ENCODE measurements at regions not wholly inside any gene's neighbourhood (a gene's known extent, or its start where the extent isn't known, plus 50 kb on each side); places are given as distances from the start of the nearest gene placed in this dataset.

DNA sequence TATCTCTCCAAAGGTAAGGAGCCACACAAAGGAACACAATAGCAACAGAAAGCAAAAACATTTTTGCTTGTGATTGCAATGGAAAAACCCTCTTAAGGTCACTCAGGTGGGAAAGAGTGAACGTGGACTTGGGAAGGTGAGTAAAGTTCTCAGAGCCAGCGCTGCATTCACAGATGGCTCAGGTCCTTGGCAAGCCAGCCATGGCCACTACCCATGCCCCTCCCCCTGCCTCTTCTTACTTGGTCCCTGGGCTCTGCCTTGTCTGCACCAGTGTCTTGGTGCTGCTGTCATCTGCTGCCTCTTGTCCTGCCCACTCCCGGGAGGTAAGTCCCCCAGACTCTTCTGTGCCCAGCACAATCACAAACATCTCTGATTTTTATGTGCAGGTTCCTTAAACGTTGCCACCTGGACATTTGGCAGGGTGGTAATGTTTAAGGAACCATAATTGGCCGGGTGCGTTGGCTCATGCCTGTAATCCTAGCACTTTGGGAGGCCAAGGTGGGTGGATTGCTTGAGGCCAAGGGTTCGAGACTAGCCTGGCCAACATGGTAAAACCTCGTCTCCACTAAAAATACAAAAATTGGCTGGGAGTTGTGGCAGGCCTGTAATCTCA, 74.6 kb downstream of the FEM1C start:
- no peaks in the 10 kb centered on the region for H3K4me1 ChIP-seq (ENCODE audit: insufficient read depth, low read length, poor library complexity, severe bottlenecking)
- no peak for TF ChIP-seq EZH2phosphoT487 (IDR thresholded peaks at IDR 0.05; ENCODE audit: borderline replicate concordance, low read depth, low read length)
- TF ChIP-seq, protein P1, sequence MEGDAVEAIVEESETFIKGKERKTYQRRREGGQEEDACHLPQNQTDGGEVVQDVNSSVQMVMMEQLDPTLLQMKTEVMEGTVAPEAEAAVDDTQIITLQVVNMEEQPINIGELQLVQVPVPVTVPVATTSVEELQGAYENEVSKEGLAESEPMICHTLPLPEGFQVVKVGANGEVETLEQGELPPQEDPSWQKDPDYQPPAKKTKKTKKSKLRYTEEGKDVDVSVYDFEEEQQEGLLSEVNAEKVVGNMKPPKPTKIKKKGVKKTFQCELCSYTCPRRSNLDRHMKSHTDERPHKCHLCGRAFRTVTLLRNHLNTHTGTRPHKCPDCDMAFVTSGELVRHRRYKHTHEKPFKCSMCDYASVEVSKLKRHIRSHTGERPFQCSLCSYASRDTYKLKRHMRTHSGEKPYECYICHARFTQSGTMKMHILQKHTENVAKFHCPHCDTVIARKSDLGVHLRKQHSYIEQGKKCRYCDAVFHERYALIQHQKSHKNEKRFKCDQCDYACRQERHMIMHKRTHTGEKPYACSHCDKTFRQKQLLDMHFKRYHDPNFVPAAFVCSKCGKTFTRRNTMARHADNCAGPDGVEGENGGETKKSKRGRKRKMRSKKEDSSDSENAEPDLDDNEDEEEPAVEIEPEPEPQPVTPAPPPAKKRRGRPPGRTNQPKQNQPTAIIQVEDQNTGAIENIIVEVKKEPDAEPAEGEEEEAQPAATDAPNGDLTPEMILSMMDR (conservative IDR thresholded peaks at IDR 0.05; ENCODE audit: low read length) = no peak
- H4K20me1 ChIP-seq (ENCODE audit: insufficient read depth, low read length) = no peaks in the 10 kb centered on the region
- no peaks in the 10 kb centered on the region for H3K79me2 ChIP-seq (ENCODE audit: insufficient read depth, low read depth, low read length)
- no peak overlapping the region for H3K27ac ChIP-seq (ENCODE audit: low read depth, low read length, poor library complexity, severe bottlenecking)
- no peak overlapping the region for H3K4me2 ChIP-seq (ENCODE audit: low read length)
- H2AFZ ChIP-seq (ENCODE audit: low read length) = no peak overlapping the region
- no peak overlapping the region for H3K4me3 ChIP-seq (ENCODE audit: low read depth, low read length, poor library complexity, severe bottlenecking)
- ChIA-PET POLR2A (no interaction called here), CTCF (ENCODE audit: unreplicated experiment) (no interaction called here)
- H3K36me3 ChIP-seq (ENCODE audit: insufficient read depth, low read length) = no peaks in the 10 kb centered on the region
- BruUV-seq (replicated peaks) = no TSS peak
- DNase-seq (ENCODE audit: low spot score) = no peak
- intact Hi-C loops (cut with micrococcal nuclease; ENCODE audit: unreplicated experiment) = no loop called here
- no peaks in the 10 kb centered on the region for H3K9me2 ChIP-seq (ENCODE audit: insufficient read depth, low read length)
- H3K9me3 ChIP-seq (ENCODE audit: low read length) = no peaks in the 10 kb centered on the region

DNA sequence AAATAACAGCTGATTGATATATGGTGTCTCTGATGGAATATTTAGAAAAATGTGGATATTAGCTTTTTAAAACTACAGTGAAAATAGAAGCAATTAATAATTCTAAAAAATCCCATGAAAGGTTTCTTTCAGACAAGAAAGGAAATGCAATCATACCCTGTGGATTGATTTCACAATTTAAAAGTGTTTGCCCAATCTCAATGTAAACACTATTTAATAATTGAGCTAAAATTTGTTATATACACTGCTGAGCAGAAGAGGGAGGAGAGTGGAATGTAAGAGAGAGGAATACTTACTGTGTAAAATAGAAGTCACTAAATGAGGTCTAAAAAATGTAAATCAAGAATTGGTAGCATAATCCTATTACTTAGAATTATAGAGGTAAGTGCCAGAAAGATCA, 76.9 kb downstream of the FEM1C start:
- Histone ChIP-seq H2AFZ (ENCODE audit: low read length) (no peak overlapping the region), H3K27ac (ENCODE audit: low read depth, low read length, poor library complexity, severe bottlenecking) (no peak overlapping the region), H3K4me3 (ENCODE audit: low read depth, low read length, poor library complexity, severe bottlenecking) (no peak overlapping the region), H3K36me3 (ENCODE audit: insufficient read depth, low read length) (no peaks in the 10 kb centered on the region), H3K9me3 (ENCODE audit: low read length) (no peaks in the 10 kb centered on the region), H4K20me1 (ENCODE audit: insufficient read depth, low read length) (no peaks in the 10 kb centered on the region), H3K9me2 (ENCODE audit: insufficient read depth, low read length) (no peaks in the 10 kb centered on the region), H3K4me1 (ENCODE audit: insufficient read depth, low read length, poor library complexity, severe bottlenecking) (no peaks in the 10 kb centered on the region), H3K4me2 (ENCODE audit: low read length) (no peak overlapping the region), H3K79me2 (ENCODE audit: insufficient read depth, low read depth, low read length) (no peaks in the 10 kb centered on the region)
- intact Hi-C loops (cut with micrococcal nuclease; ENCODE audit: unreplicated experiment) = no loop called here
- BruUV-seq (replicated peaks) = no TSS peak
- TF ChIP-seq, protein P1 (conservative IDR thresholded peaks at IDR 0.05; ENCODE audit: low read length) = no peak
- no peak for TF ChIP-seq EZH2phosphoT487 (IDR thresholded peaks at IDR 0.05; ENCODE audit: borderline replicate concordance, low read depth, low read length)
- POLR2A ChIA-PET = interaction anchor here (1.1 kb wide), 1 partner anchor 9 kb away, joined by 3 read pairs; no protein-coding TSS in a partner anchor
- no peak for DNase-seq (ENCODE audit: low spot score)
- CTCF ChIA-PET (ENCODE audit: unreplicated experiment) = no interaction called here

DNA sequence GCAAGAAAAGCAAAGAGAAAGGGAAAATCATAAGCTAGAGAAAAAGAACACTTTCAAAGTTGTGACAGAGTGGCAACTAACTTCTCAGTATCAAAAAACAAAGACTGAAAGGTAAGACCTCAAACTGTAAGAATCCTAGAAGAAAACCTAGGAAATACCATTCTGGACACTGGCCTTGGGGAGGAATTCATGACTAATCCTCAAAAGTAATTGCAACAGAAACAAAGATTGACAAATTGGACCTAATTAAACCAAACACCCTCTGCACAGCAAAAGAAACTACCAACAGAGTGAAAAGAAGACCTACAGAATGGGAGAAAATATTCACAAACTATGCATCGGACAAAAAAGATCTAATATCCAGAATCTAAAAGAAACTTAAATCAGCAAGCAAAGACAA, 79.1 kb downstream of the FEM1C start:
- intact Hi-C loops (cut with micrococcal nuclease; ENCODE audit: unreplicated experiment) = no loop called here
- no TSS peak for BruUV-seq (replicated peaks)

More for the DNA sequence above, 79.1 kb downstream of the FEM1C start:
- ChIA-PET POLR2A (no interaction called here), CTCF (ENCODE audit: unreplicated experiment) (no interaction called here)
- H3K79me2 ChIP-seq (ENCODE audit: insufficient read depth, low read depth, low read length) = no peaks in the 10 kb centered on the region
- no peaks in the 10 kb centered on the region for H3K9me3 ChIP-seq (ENCODE audit: low read length)
- no peak overlapping the region for H3K27ac ChIP-seq (ENCODE audit: low read depth, low read length, poor library complexity, severe bottlenecking)
- no peak for TF ChIP-seq EZH2phosphoT487 (IDR thresholded peaks at IDR 0.05; ENCODE audit: borderline replicate concordance, low read depth, low read length)
- TF ChIP-seq, protein P1 (conservative IDR thresholded peaks at IDR 0.05; ENCODE audit: low read length) = no peak
- H3K4me1 ChIP-seq (ENCODE audit: insufficient read depth, low read length, poor library complexity, severe bottlenecking) = no peaks in the 10 kb centered on the region
- no peak overlapping the region for H3K4me3 ChIP-seq (ENCODE audit: low read depth, low read length, poor library complexity, severe bottlenecking)
- no peaks in the 10 kb centered on the region for H3K36me3 ChIP-seq (ENCODE audit: insufficient read depth, low read length)
- H4K20me1 ChIP-seq (ENCODE audit: insufficient read depth, low read length) = no peaks in the 10 kb centered on the region
- H3K9me2 ChIP-seq (ENCODE audit: insufficient read depth, low read length) = no peaks in the 10 kb centered on the region
- H2AFZ ChIP-seq (ENCODE audit: low read length) = no peak overlapping the region
- no peak for DNase-seq (ENCODE audit: low spot score)
- no peak overlapping the region for H3K4me2 ChIP-seq (ENCODE audit: low read length)
